ENCODE measurements at regions not wholly inside any gene's neighbourhood (a gene's known extent, or its start where the extent isn't known, plus 50 kb on each side); places are given as distances from the start of the nearest gene placed in this dataset.
"Not testable (repeated sequence)": the region's sequence is repeated elsewhere in the genome, so short reads cannot be mapped to it uniquely, and the experiment has no call there.

- not testable (repeated sequence) for TF ChIP-seq CTCF (IDR thresholded peaks at IDR 0.05; ENCODE audit: low read depth, low read length); POLR2A (IDR thresholded peaks at IDR 0.05; ENCODE audit: extremely low read depth, insufficient read length); MAX (IDR thresholded peaks at IDR 0.05; ENCODE audit: low read depth, low read length)
Measured at GRCh38 chr6:161657-162056, 130.6 kb upstream of the DUSP22 start.
